Heart left ventricle (tissue), 16 donors: ENCODE measurements at regions not wholly inside any gene's neighbourhood (a gene's known extent, or its start where the extent isn't known, plus 50 kb on each side); places are given as distances from the start of the nearest gene placed in this dataset.
A peak's percentile ranks its signal among the peaks of the same experiment; 100 is the strongest.

Experiments
- ATAC-seq, 4 donors: fragments of 200-7000 bp; cut with Tn5 transposase; one replicate each; pipeline ENCODE4 v1.9.1; 2020 to 2022; ENCODE audit warnings: moderate library complexity in 4 of 4, mild to moderate bottlenecking in 3 of 4, moderate number of reproducible peaks in 1 of 4
- DNase-seq, 5 donors: peaks; one replicate each; pipeline ENCODE4 v3.0.0-alpha.2; 2020
- H3K27ac ChIP-seq, 12 donors: fragments of 200-600 bp; sonication (generic) in 4 of 12; one replicate each; pipeline versions ENCODE4 v1.5.0 to v1.8.0; 2016 to 2022; ENCODE audit warnings: mild to moderate bottlenecking in 2 of 12
- H3K27me3 ChIP-seq, 9 donors: fragments of 200-600 bp; sonication (generic) in 2 of 9; one replicate each; pipeline versions ENCODE4 v1.5.1 to v1.8.0; 2016 to 2022; ENCODE audit warnings: mild to moderate bottlenecking in 3 of 9
- H3K36me3 ChIP-seq, 9 donors: fragments of 200-600 bp; sonication (generic) in 2 of 9; one replicate each; pipeline versions ENCODE4 v1.5.0 to v1.8.0; 2018 to 2022; ENCODE audit warnings: mild to moderate bottlenecking in 2 of 9
- H3K4me1 ChIP-seq, 12 donors: fragments of 200-600 bp; sonication (generic) in 4 of 12; one replicate each; pipeline versions ENCODE4 v1.5.0 to v1.8.0; 2016 to 2022; ENCODE audit warnings: mild to moderate bottlenecking in 3 of 12
- H3K4me3 ChIP-seq, 12 donors: fragments of 200-600 bp; sonication (generic) in 4 of 12; one replicate each; pipeline versions ENCODE4 v1.5.0 to v1.8.0; 2017 to 2022; ENCODE audit warnings: mild to moderate bottlenecking in 9 of 12, moderate library complexity in 4 of 12
- H3K9me3 ChIP-seq, 12 donors: fragments of 200-600 bp; sonication (generic) in 4 of 12; one replicate each; pipeline versions ENCODE4 v1.5.0 to v1.8.0; 2016 to 2022; ENCODE audit warnings: mild to moderate bottlenecking in 1 of 12
- CTCF ChIP-seq, 12 donors: fragments of 200-600 bp; sonication (generic) in 4 of 12; IDR thresholded peaks; one replicate each; pipeline versions ENCODE4 v1.5.0 to v1.8.0; 2018 to 2022; ENCODE audit warnings: antibody characterized with exemption in 12 of 12, mild to moderate bottlenecking in 5 of 12
- POLR2A ChIP-seq, 2 donors: fragments of 450-650 bp; IDR thresholded peaks; one replicate each; pipeline ENCODE4 v1.6.1; 2017; ENCODE audit warnings: antibody characterized with exemption in 2 of 2, mild to moderate bottlenecking in 2 of 2, moderate library complexity in 2 of 2
- WGBS, 4 donors: extraction: QIAGEN DNeasy Blood & Tissue Kit in 2 of 4; methylation state at CpG; one replicate each; pipeline versions ENCODE4 v1.1.5 to v1.1.7; 2013 to 2018; 5-methylcytosine and 5-hydroxymethylcytosine counted together
- intact Hi-C, 10 donors: fragments of 100-400 bp; cut with DNase I; formaldehyde crosslinking; loops; one replicate each; pipeline versions ENCODE4 v1.11.1 to v1.14.2; 2022
- donor health status: ischemic (EF 13 %, LVEDD 7.1; RV severe dilation, severe dysfunction).
- donor health status: healthy with polysubstance abuse.
- donor health status: DM: no; HTN: yes; CAD: no.
- donor health status: DM: no; HTN: no; CAD: no.
- donor health status: ischemic (EF 25% LVEDD 6.9; RV normal size, moderate dysfunction).
- donor health status: ischemic (EF 25% LVEDD 5.7; RV mildly dilated, moderate dysfunction).
- donor health status: healthy.
- donor health status: DM: yes; HTN: yes; CAD: no.
- donor health status: ischemic (EF 35%, LVEDD 5.7; RV mildly dilated, moderate dysfunction).
- donor health status: nonischemic (EF 11% LVEDD 7.7; RV severe dilation, severe dysfunction).
- donor health status: DM: yes; HTN: yes; CAD: no.
- donor health status: PGD.
- donor health status: ischemic (EF 29% LVEDD 5.4; RV normal size, mild dysfunction).
- donor health status: nonischemic (EF 23%, LVEDD 6.1; RV moderate dilation, normal function).

DNA sequence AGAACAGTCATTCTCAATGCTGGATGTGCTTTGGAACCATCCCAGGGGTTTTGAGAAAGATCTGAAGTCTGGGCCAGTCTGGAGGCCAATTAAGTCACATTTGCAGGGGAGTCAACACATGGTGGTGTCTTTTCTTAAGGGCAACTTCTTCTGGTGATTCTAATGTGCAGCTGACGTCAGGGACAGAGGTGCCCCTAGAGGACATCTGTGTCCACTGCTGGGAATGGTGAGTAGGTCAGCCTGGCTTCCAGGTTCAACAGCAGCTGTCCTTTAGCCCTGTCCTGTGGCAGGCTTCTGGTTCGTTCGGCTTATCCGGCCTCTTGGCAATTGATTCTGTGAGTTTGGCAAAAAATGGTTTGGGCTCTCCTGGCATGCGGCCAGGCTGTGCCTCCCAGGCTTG lies 269.7 kb upstream of the HABP2 start:
- WGBS, 4 donors: 64 to 90% (median 85%) methylated on average over 1 to 5 of the region's 5 CpGs
- intact Hi-C loops: no loop called here
- TF ChIP-seq CTCF (IDR thresholded peaks at IDR 0.05) (peak in 1 of 12 donors; percentile 5), POLR2A (IDR thresholded peaks at IDR 0.05) (no peak)

GRCh38 chr10:113284635-113285034 lies 268.2 kb upstream of the HABP2 start:
- H3K27ac ChIP-seq: no peak overlapping the region
- H3K36me3 ChIP-seq: no peaks in the 10 kb centered on the region
- H3K27me3 ChIP-seq: no peaks in the 10 kb centered on the region
- H3K9me3 ChIP-seq: no peaks in the 10 kb centered on the region
- no peak overlapping the region for H3K4me3 ChIP-seq
- 83 to 92% (median 87%) methylated on average over 4 of the region's 4 CpGs for WGBS, 4 donors
- peaks cover 0 to 8% (median 0%) of the 10 kb centered on the region in 12 donors for H3K4me1 ChIP-seq
- TF ChIP-seq POLR2A (IDR thresholded peaks at IDR 0.05) (no peak), CTCF (IDR thresholded peaks at IDR 0.05) (no peak)
- no peak for ATAC-seq
- DNase-seq: no peak
- intact Hi-C loops: no loop called here

More for the DNA sequence above, 269.7 kb upstream of the HABP2 start:
- Histone ChIP-seq H3K4me3 (no peak overlapping the region), H3K4me1 (peaks cover 0 to 8% (median 0%) of the 10 kb centered on the region in 12 donors), H3K9me3 (no peaks in the 10 kb centered on the region), H3K36me3 (no peaks in the 10 kb centered on the region), H3K27ac (no peak overlapping the region), H3K27me3 (no peaks in the 10 kb centered on the region)
- no peak for ATAC-seq
- DNase-seq: no peak

GRCh38 chr10:113285305-113285704 lies 267.5 kb upstream of the HABP2 start:
- H3K4me1 ChIP-seq: peaks cover 0 to 8% (median 0%) of the 10 kb centered on the region in 12 donors
- no peaks in the 10 kb centered on the region for H3K36me3 ChIP-seq
- DNase-seq (no peak), ATAC-seq (no peak)
- peak overlapping the region in 1 of 12 donors; percentile 13 for H3K27ac ChIP-seq
- WGBS, 4 donors: 74 to 81% (median 80%) methylated on average over 9 of the region's 9 CpGs
- H3K4me3 ChIP-seq: no peak overlapping the region
- intact Hi-C loops: no loop called here
- no peaks in the 10 kb centered on the region for H3K27me3 ChIP-seq
- no peak for TF ChIP-seq POLR2A (IDR thresholded peaks at IDR 0.05)
- no peak for TF ChIP-seq CTCF (IDR thresholded peaks at IDR 0.05)
- H3K9me3 ChIP-seq: no peaks in the 10 kb centered on the region

GRCh38 chr10:113287592-113287991 lies 265.3 kb upstream of the HABP2 start:
- Histone ChIP-seq H3K36me3 (no peaks in the 10 kb centered on the region), H3K27me3 (no peaks in the 10 kb centered on the region), H3K4me3 (no peak overlapping the region), H3K9me3 (no peaks in the 10 kb centered on the region), H3K4me1 (peaks cover 0 to 10% (median 0%) of the 10 kb centered on the region in 12 donors), H3K27ac (no peak overlapping the region)
- intact Hi-C loops: no loop called here
- ATAC-seq: no peak
- TF ChIP-seq CTCF (IDR thresholded peaks at IDR 0.05) (no peak), POLR2A (IDR thresholded peaks at IDR 0.05) (no peak)
- no peak for DNase-seq
